IMR-90 (cell line): ENCODE measurements at regions not wholly inside any gene's neighbourhood (a gene's known extent, or its start where the extent isn't known, plus 50 kb on each side); places are given as distances from the start of the nearest gene placed in this dataset.
A peak's percentile ranks its signal among the peaks of the same experiment; 100 is the strongest.

Experiments
- ATAC-seq: fragments of 200-7000 bp; cut with Tn5 transposase; 2 replicates; pipeline ENCODE4 v1.9.1; 2020; ENCODE audit warnings: low read depth, mild to moderate bottlenecking, moderate library complexity
- BruUV-seq: library from RNA; stranded (reverse); fragments of 400-500 nt; replicated peaks from 2 replicates; lab custom pipeline; 2021; lab: Mats Ljungman, UMichigan
- CTCF ChIA-PET: fragments of 300-600 bp; formaldehyde crosslinking; extraction: SDS; loops from one replicate; lab custom pipeline; 2021; ENCODE audit warnings: antibody characterized with exemption; lab: Yijun Ruan, JAX
- POLR2A ChIA-PET: fragments of 300-600 bp; sonication (Branson Sonifier 250); formaldehyde crosslinking; loops from one replicate; lab custom pipeline; 2022; ENCODE audit warnings: antibody characterized with exemption; ENCODE audit not compliant: unreplicated experiment; lab: Charles Lee
- DNase-seq: peaks from one replicate; pipeline ENCODE4 v3.0.0; 2013
- H2AFZ ChIP-seq: replicated peaks from 2 replicates; pipeline ENCODE3; 2013; ENCODE audit warnings: low read length, mild to moderate bottlenecking; ENCODE audit not compliant: poor library complexity
- H2AK5ac ChIP-seq: 2 replicates; pipeline ENCODE4 v1.6.1; 2013; ENCODE audit warnings: low read depth, low read length, inconsistent platforms
- H2AK9ac ChIP-seq: replicated peaks from 2 replicates; pipeline ENCODE3; 2013; ENCODE audit warnings: mild to moderate bottlenecking, low read depth, low read length, moderate library complexity; ENCODE audit not compliant: poor library complexity
- H2BK120ac ChIP-seq: 2 replicates; pipeline ENCODE4 v1.6.1; 2013; ENCODE audit warnings: low read depth, low read length, inconsistent platforms
- H2BK15ac ChIP-seq: 3 replicates; pipeline ENCODE4 v1.6.1; 2013; ENCODE audit warnings: low read depth, low read length, inconsistent platforms
- H2BK20ac ChIP-seq: 2 replicates; pipeline ENCODE4 v1.6.1; 2013; ENCODE audit warnings: low read depth, mild to moderate bottlenecking, inconsistent platforms, low read length, moderate library complexity
- H2BK5ac ChIP-seq: 2 replicates; pipeline ENCODE4 v1.6.1; 2013; ENCODE audit warnings: mild to moderate bottlenecking, low read depth, low read length, inconsistent platforms; ENCODE audit not compliant: poor library complexity, severe bottlenecking
- H3K14ac ChIP-seq: replicated peaks from 2 replicates; pipeline ENCODE4 v1.6.1; 2013; ENCODE audit warnings: low read depth, low read length, inconsistent platforms
- H3K18ac ChIP-seq: 2 replicates; pipeline ENCODE4 v1.6.1; 2013; ENCODE audit warnings: low read depth, low read length, control low read depth
- H3K23ac ChIP-seq: 2 replicates; pipeline ENCODE4 v1.6.1; 2013; ENCODE audit warnings: low read depth, low read length, inconsistent platforms
- H3K27ac ChIP-seq: 2 replicates; pipeline ENCODE4 v1.5.1; 2013; ENCODE audit warnings: mild to moderate bottlenecking, control low read depth, low read length; ENCODE audit not compliant: insufficient read depth
- H3K27me3 ChIP-seq: 2 replicates; pipeline ENCODE4 v1.6.1; 2013; ENCODE audit warnings: low read length; ENCODE audit not compliant: control insufficient read depth, insufficient read depth
- H3K36me3 ChIP-seq: 2 replicates; pipeline ENCODE4 v1.6.1; 2013; ENCODE audit warnings: low read length, mixed read lengths; ENCODE audit not compliant: control insufficient read depth, insufficient read depth
- H3K4ac ChIP-seq: 2 replicates; pipeline ENCODE4 v1.6.1; 2013; ENCODE audit warnings: low read depth, low read length, inconsistent platforms
- H3K4me1 ChIP-seq: 2 replicates; pipeline ENCODE4 v1.6.1; 2013; ENCODE audit warnings: low read length, mixed read lengths; ENCODE audit not compliant: control insufficient read depth, insufficient read depth
- H3K4me2 ChIP-seq: 2 replicates; pipeline ENCODE4 v1.6.1; 2013; ENCODE audit warnings: low read depth, mild to moderate bottlenecking, control low read depth, low read length, moderate library complexity
- H3K4me3 ChIP-seq: 2 replicates; pipeline ENCODE4 v1.5.1; 2013; ENCODE audit warnings: low read depth, mild to moderate bottlenecking, control low read depth, low read length, moderate library complexity; ENCODE audit not compliant: insufficient read depth
- H3K56ac ChIP-seq: 2 replicates; pipeline ENCODE4 v1.6.1; 2013; ENCODE audit warnings: low read length, inconsistent platforms; ENCODE audit not compliant: insufficient read depth; ENCODE audit errors: extremely low read depth
- H3K79me1 ChIP-seq, 2 experiments: 2 replicates each; pipeline ENCODE4 v1.6.1; 2013; ENCODE audit warnings: low read length in 2 of 2, inconsistent platforms in 1 of 2, low read depth in 1 of 2
- H3K9ac ChIP-seq: 2 replicates; pipeline ENCODE4 v1.6.1; 2013; ENCODE audit warnings: low read depth, low read length, control low read depth
- H3K9me1 ChIP-seq: 2 replicates; pipeline ENCODE4 v1.6.1; 2013; ENCODE audit warnings: low read length, inconsistent platforms; ENCODE audit not compliant: insufficient read depth
- H3K9me3 ChIP-seq: 2 replicates; pipeline ENCODE4 v1.6.1; 2013; ENCODE audit warnings: low read length; ENCODE audit not compliant: control insufficient read depth, insufficient read depth
- H4K20me1 ChIP-seq: 2 replicates; pipeline ENCODE4 v1.6.1; 2013; ENCODE audit warnings: low read length, inconsistent platforms; ENCODE audit not compliant: insufficient read depth
- H4K5ac ChIP-seq: 2 replicates; pipeline ENCODE4 v1.6.1; 2013; ENCODE audit warnings: mild to moderate bottlenecking, low read depth, low read length, control low read depth
- H4K8ac ChIP-seq, 2 experiments: 2 replicates each; pipeline ENCODE4 v1.6.1; 2013; ENCODE audit warnings: low read depth in 2 of 2, low read length in 2 of 2, control low read depth in 1 of 2, inconsistent platforms in 1 of 2
- H4K91ac ChIP-seq: 2 replicates; pipeline ENCODE4 v1.6.1; 2013; ENCODE audit warnings: low read depth, low read length, inconsistent platforms; ENCODE audit not compliant: insufficient read depth
- CEBPB ChIP-seq: IDR thresholded peaks from 2 replicates; pipeline ENCODE4 v1.6.1; 2012; ENCODE audit warnings: low read depth, low read length, improper control_type of control experiment
- CHD1 ChIP-seq: IDR thresholded peaks from 2 replicates; pipeline ENCODE4 v1.6.1; 2012; ENCODE audit warnings: low read depth, low read length, improper control_type of control experiment
- MAZ ChIP-seq: IDR thresholded peaks from 2 replicates; pipeline ENCODE4 v1.6.1; 2012; ENCODE audit warnings: low read depth, mild to moderate bottlenecking, low read length, improper control_type of control experiment, moderate library complexity, borderline replicate concordance
- RAD21 ChIP-seq: IDR thresholded peaks from 2 replicates; pipeline ENCODE4 v1.6.1; 2012; ENCODE audit warnings: low read length, improper control_type of control experiment
- RCOR1 ChIP-seq: IDR thresholded peaks from 2 replicates; pipeline ENCODE4 v1.6.1; 2012; ENCODE audit warnings: mild to moderate bottlenecking, low read length, improper control_type of control experiment; ENCODE audit not compliant: insufficient replicate concordance
- SMC3 ChIP-seq: fragments of 150-350 bp; IDR thresholded peaks from 2 replicates; pipeline ENCODE4 v1.6.1; 2016; ENCODE audit warnings: low read depth, mild to moderate bottlenecking, antibody characterized with exemption, low read length, moderate library complexity
- WGBS, 2 experiments: methylation state at CpG; one replicate each; pipeline versions ENCODE4 v1.1.5 to v1.1.7; 2013; ENCODE audit warnings: missing lambda C conversion rate in 2 of 2; ENCODE audit not compliant: insufficient read length in 1 of 2; ENCODE audit errors: extremely low coverage in 2 of 2; 5-methylcytosine and 5-hydroxymethylcytosine counted together
- dilution Hi-C: fragments of 300-500 bp; cut with HindIII; formaldehyde crosslinking; loops from one replicate; pipeline ENCODE4 v1.14.3; 2018; ENCODE audit warnings: low sequenced_read_pairs; ENCODE audit not compliant: unreplicated experiment
- in situ Hi-C: fragments of 300-500 bp; cut with MboI; formaldehyde crosslinking; loops from 3 replicates; pipeline ENCODE4 v1.14.3; 2019; ENCODE audit warnings: low sequenced_read_pairs, inconsistent platforms, mixed read lengths
- intact Hi-C: fragments of 100-400 bp; cut with micrococcal nuclease; formaldehyde crosslinking; loops from 2 replicates; pipeline ENCODE4 v1.10.0; 2022
- TF ChIP-seq, protein P1 (sequence below): fragments of 150-350 bp; IDR thresholded peaks from 2 replicates; pipeline ENCODE4 v1.6.1; 2017; ENCODE audit warnings: mild to moderate bottlenecking, antibody characterized with exemption, low read length, low read depth
- TF ChIP-seq, protein P2 (sequence below): conservative IDR thresholded peaks from 2 replicates; pipeline ENCODE4 v1.5.1; 2012; ENCODE audit warnings: mild to moderate bottlenecking, low read depth, low read length, improper control_type of control experiment

DNA sequence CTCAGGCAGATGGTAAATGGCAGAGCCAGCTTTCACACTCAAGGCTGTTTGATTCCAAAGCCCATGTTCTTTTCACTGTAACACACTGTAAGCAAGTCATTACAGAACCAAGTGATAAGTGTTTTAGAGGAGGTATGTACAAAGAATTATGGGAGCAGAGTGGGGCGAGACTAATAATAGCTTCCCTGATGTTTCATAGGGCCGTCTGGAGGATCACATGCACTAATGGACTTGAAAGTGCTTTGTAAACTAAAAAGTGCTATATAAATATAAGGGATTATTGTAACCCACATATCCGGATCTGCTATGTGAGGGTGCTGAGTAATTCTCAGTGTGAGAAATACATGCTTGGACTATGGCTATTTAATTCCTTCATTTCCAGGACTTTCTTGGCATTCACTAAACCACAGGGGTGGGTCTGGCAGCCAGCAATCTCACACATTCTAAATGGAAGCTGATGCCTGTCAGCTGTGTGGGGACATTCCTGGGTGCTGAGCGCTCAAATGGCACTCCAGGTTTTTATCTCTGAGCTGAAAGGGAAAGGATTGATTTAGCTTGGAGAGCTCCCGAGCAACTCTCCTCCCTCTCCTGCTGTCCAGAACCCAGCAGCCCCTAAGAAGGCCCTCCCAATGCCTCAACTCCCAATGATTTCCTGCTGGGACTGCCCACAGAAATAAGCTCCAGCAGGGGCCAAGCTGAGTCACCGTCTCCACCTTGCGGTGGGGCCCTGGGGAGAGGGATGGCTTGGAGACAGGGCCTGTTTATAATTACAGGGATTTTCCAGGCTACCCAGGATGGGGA is 222.8 kb downstream of the SOX11 start (continued):
- TF ChIP-seq, protein P1, sequence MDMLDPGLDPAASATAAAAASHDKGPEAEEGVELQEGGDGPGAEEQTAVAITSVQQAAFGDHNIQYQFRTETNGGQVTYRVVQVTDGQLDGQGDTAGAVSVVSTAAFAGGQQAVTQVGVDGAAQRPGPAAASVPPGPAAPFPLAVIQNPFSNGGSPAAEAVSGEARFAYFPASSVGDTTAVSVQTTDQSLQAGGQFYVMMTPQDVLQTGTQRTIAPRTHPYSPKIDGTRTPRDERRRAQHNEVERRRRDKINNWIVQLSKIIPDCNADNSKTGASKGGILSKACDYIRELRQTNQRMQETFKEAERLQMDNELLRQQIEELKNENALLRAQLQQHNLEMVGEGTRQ: no peak

DNA sequence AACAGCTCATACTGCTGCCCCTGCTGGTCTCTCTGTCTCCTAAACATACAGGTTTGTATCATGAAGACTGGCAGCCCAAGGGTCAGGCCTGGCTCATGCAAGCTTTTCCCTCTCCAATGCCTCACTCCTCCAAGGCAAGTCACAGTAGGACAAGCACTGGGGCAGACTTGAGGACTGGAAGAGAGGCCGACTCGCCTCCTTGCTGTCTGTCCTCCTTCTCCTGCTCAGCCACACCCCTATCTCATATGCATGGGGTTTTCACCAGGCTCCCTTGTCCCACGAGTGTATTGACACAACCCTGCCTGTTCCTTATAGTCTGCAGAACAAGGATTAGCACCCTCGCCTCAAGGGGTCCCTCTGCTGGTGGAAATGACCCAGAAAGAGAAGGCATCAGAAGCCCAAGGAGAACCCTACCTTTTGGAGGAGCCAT is 223.7 kb downstream of the SOX11 start:
- 20% methylated on average over 1 of the region's 4 CpGs; no CpG with 5 or more reads in 1 of the 2 experiments for whole genome bisulfite sequencing, 2 experiments
- H2BK120ac ChIP-seq: no peak overlapping the region
- intact Hi-C loops: loop anchor here (2.0 to 10.0 kb wide), 2 partner anchors 223 to 859 kb away; partner anchors contain the start of gene SOX11
- no peaks in the 10 kb centered on the region for H3K27me3 ChIP-seq
- no peak overlapping the region for H2BK15ac ChIP-seq
- H3K18ac ChIP-seq: no peak overlapping the region; the same call in 1 of the 2 replicates
- no peaks in the 10 kb centered on the region for H4K20me1 ChIP-seq
- H3K79me1 ChIP-seq: no peaks in the 10 kb centered on the region
- no peak overlapping the region for H3K56ac ChIP-seq
- no peak overlapping the region for H4K8ac ChIP-seq
- H2AK9ac ChIP-seq: no peak overlapping the region
- no peak overlapping the region for H2BK20ac ChIP-seq
- no peak overlapping the region for H3K4ac ChIP-seq
- DNase-seq: peak; percentile 54
- ChIA-PET POLR2A (no interaction called here), CTCF (no interaction called here)
- ATAC-seq: peak; percentile 35; the same call in 1 of the 2 replicates
- H3K23ac ChIP-seq: no peak overlapping the region
- H4K5ac ChIP-seq: no peak overlapping the region; the same call in 1 of the 2 replicates
- no peak overlapping the region for H2AFZ ChIP-seq
- H3K27ac ChIP-seq: peak overlapping the region; percentile 42; the same call in 1 of the 2 replicates
- no peak for TF ChIP-seq RCOR1
- no peak for TF ChIP-seq CEBPB
- TF ChIP-seq SMC3: peak; percentile 46
- no peak for TF ChIP-seq MAZ
- no peak for TF ChIP-seq CHD1
- peak; percentile 66 for TF ChIP-seq RAD21
- TF ChIP-seq, protein P2, sequence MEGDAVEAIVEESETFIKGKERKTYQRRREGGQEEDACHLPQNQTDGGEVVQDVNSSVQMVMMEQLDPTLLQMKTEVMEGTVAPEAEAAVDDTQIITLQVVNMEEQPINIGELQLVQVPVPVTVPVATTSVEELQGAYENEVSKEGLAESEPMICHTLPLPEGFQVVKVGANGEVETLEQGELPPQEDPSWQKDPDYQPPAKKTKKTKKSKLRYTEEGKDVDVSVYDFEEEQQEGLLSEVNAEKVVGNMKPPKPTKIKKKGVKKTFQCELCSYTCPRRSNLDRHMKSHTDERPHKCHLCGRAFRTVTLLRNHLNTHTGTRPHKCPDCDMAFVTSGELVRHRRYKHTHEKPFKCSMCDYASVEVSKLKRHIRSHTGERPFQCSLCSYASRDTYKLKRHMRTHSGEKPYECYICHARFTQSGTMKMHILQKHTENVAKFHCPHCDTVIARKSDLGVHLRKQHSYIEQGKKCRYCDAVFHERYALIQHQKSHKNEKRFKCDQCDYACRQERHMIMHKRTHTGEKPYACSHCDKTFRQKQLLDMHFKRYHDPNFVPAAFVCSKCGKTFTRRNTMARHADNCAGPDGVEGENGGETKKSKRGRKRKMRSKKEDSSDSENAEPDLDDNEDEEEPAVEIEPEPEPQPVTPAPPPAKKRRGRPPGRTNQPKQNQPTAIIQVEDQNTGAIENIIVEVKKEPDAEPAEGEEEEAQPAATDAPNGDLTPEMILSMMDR: peak; percentile 47
- TF ChIP-seq, protein P1: no peak
- H2AK5ac ChIP-seq: no peak overlapping the region; the same call in 1 of the 2 replicates
- H3K9me3 ChIP-seq: no peaks in the 10 kb centered on the region
- H3K14ac ChIP-seq: no peak overlapping the region
- H3K4me3 ChIP-seq: no peak overlapping the region
- BruUV-seq: no TSS peak
- H4K91ac ChIP-seq: no peak overlapping the region; the same call in 1 of the 2 replicates
- in situ Hi-C loops: loop anchor here (25.0 kb wide), 1 partner anchor 1954 kb away; no protein-coding TSS in a partner anchor
- H3K4me2 ChIP-seq: no peak overlapping the region
- H3K36me3 ChIP-seq: no peaks in the 10 kb centered on the region
- no peak overlapping the region for H2BK5ac ChIP-seq
- dilution Hi-C loops: no loop called here
- H3K4me1 ChIP-seq: peaks cover 2% of the 10 kb centered on the region; the same call in 1 of the 2 replicates
- H3K9ac ChIP-seq: no peak overlapping the region
- no peaks in the 10 kb centered on the region for H3K9me1 ChIP-seq
